ENCODE measurements at regions not wholly inside any gene's neighbourhood (a gene's known extent, or its start where the extent isn't known, plus 50 kb on each side); places are given as distances from the start of the nearest gene placed in this dataset.

DNA sequence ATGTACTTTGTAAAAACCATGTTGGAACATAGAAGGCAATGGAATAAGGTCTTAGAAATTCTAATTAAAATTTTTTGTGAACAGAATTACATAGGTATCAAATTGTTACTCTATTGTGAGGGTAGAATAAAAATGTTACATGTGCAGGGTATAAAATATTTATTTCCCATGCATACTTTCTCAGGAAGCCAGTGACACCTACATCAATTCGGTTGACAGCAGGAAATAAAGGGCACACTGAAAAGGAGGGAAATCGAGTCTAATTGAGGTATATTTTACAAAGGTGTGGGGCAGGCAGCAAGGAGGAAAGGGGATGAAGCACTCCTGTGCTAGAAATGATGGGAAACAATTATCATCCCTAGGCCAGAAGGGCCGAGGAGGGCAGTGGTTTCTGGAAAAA, 244.9 kb downstream of the C7orf25 start:
- no peak for TF ChIP-seq EP300 (conservative IDR thresholded peaks at IDR 0.05; ENCODE audit: poor library complexity, severe bottlenecking)
- TF ChIP-seq EZH2 (IDR thresholded peaks at IDR 0.05; ENCODE audit: borderline replicate concordance, insufficient read depth, low read length, poor library complexity, severe bottlenecking) = no peak
- TF ChIP-seq CTCF (IDR thresholded peaks at IDR 0.05; ENCODE audit: poor library complexity, severe bottlenecking) = no peak
- no peak for TF ChIP-seq RAD21 (conservative IDR thresholded peaks at IDR 0.05)
- TF ChIP-seq SMC3 (conservative IDR thresholded peaks at IDR 0.05; ENCODE audit: poor library complexity) = no peak
- TF ChIP-seq REST (IDR thresholded peaks at IDR 0.05; ENCODE audit: borderline replicate concordance) = no peak
- TF ChIP-seq POLR2AphosphoS5 (IDR thresholded peaks at IDR 0.05) = no peak
- no peak for TF ChIP-seq MXI1 (conservative IDR thresholded peaks at IDR 0.05; ENCODE audit: poor library complexity, severe bottlenecking)

Data from neural cell (in vitro differentiated cells).